HT-29 (cell line): ENCODE measurements at regions not wholly inside any gene's neighbourhood (a gene's known extent, or its start where the extent isn't known, plus 50 kb on each side); places are given as distances from the start of the nearest gene placed in this dataset.
A peak's percentile ranks its signal among the peaks of the same experiment; 100 is the strongest.
"Not testable (repeated sequence)": the region's sequence is repeated elsewhere in the genome, so short reads cannot be mapped to it uniquely, and the experiment has no call there.

ENCODE experiments used
- DNase-seq: peaks from one replicate; pipeline ENCODE4 v3.0.0-alpha.2; 2015; ENCODE audit warnings: low spot score

- no peak for DNase-seq
Observed at GRCh38 chrX:38939067-38939466, 137.8 kb downstream of the MID1IP1 start.

GRCh38 chrX:38940547-38940946 lies 139.3 kb downstream of the MID1IP1 start:
- DNase-seq, result no peak

GRCh38 chrX:38941675-38942074 lies 140.4 kb downstream of the MID1IP1 start:
- DNase-seq, result no peak

- DNase-seq, result no peak
Observed at GRCh38 chrX:38943120-38943519, 141.9 kb downstream of the MID1IP1 start.

- DNase-seq, result no peak
Observed at GRCh38 chrX:38948046-38948445, 146.8 kb downstream of the MID1IP1 start.

GRCh38 chrX:38954520-38954919 lies 153.3 kb downstream of the MID1IP1 start:
- DNase-seq, result no peak

- DNase-seq, result no peak
Observed at GRCh38 chrX:38959736-38960135, 158.5 kb downstream of the MID1IP1 start.

GRCh38 chrX:38960137-38960536 lies 158.9 kb downstream of the MID1IP1 start:
- DNase-seq, result no peak

GRCh38 chrX:38961936-38962335 lies 160.7 kb downstream of the MID1IP1 start:
- DNase-seq, result no peak

GRCh38 chrX:38963244-38963643 lies 162.0 kb downstream of the MID1IP1 start:
- not testable (repeated sequence) for DNase-seq

- DNase-seq, result no peak
Observed at GRCh38 chrX:38965888-38966287, 164.6 kb downstream of the MID1IP1 start.

- DNase-seq, result peak; percentile 4
Observed at GRCh38 chrX:38968344-38969216, 167.3 kb downstream of the MID1IP1 start.

- no peak for DNase-seq
Observed at GRCh38 chrX:38970074-38970473, 168.8 kb downstream of the MID1IP1 start.

GRCh38 chrX:38970845-38971244 lies 169.6 kb downstream of the MID1IP1 start:
- DNase-seq, result no peak

- DNase-seq, result no peak
Observed at GRCh38 chrX:38973322-38973721, 172.1 kb downstream of the MID1IP1 start.

- DNase-seq, result no peak
Observed at GRCh38 chrX:38974542-38974941, 173.3 kb downstream of the MID1IP1 start.

- no peak for DNase-seq
Observed at GRCh38 chrX:38975368-38975942, 174.2 kb downstream of the MID1IP1 start.

- no peak for DNase-seq
Observed at GRCh38 chrX:38982370-38982769, 181.1 kb downstream of the MID1IP1 start.

GRCh38 chrX:38982843-38983242 lies 181.6 kb downstream of the MID1IP1 start:
- no peak for DNase-seq

GRCh38 chrX:38985375-38985774 lies 184.1 kb downstream of the MID1IP1 start:
- DNase-seq, result peak; percentile 20

GRCh38 chrX:38985945-38986344 lies 184.7 kb downstream of the MID1IP1 start:
- no peak for DNase-seq

GRCh38 chrX:38986586-38986985 lies 185.3 kb downstream of the MID1IP1 start:
- no peak for DNase-seq

GRCh38 chrX:38987198-38987651 lies 186.0 kb downstream of the MID1IP1 start:
- no peak for DNase-seq
